ENCODE measurements at regions not wholly inside any gene's neighbourhood (a gene's known extent, or its start where the extent isn't known, plus 50 kb on each side); places are given as distances from the start of the nearest gene placed in this dataset.

DNA sequence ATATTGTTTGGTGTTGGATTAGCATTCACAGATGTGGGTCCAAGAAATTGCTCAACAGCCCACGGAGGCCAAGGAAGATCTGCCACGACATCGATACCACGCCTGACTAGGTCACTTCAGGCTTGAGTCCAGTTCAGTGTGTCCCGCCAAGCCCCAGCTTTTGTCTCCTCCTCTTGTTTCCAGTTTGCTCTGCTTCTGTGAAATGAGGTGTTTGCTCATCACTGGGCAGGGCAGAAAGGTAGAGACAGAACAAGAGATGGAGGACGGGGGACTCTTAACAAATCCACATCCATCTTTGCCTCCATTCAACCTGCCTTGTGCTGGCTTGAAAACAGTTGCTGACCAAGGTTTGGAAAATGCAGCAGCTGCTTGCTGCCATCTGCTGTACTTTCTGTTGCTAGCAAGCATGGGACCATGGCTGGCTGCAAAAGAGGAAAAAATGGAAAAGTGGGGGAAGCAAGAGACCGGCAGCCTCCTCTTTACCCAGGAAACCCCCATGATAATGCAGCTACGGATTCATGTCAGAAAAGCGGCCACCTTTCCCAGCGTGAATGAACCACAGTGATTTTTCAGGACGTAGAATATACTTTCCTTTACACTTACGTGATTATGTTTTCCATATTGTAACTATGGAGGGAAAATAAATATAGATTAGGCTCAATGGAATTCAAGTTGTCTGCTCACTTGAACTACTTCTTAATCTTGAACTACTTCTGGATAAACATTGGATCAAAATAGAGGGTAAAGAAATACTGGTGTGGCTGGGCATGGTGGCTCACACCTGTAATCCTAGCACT lies 80.2 kb upstream of the GREM2 start:
- TF ChIP-seq POLR2A (IDR thresholded peaks at IDR 0.05; ENCODE audit: low read depth, low read length), result no peak
- FAIRE-seq (peak; percentile 58), DNase-seq (ENCODE audit: insufficient read length, low spot score) (peak; percentile 14)

DNA sequence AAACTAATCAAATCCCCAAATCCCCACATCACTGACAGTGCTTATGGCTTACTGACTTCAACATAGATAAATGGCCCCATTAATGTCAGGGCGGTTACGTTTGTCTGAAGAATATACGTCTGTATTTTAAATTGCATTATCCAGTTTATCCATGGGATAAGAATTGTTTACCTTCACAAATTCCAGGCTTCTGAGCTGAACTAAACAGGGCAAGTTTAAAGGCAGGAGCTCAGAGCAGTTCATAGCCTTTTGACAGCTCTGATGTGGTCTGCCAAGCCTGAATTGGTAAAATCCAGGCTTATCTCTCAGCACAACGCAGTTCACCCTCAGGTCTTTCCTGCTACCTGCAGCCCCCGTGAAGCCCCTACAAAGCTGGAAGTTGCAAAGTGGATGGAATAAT lies 79.5 kb upstream of the GREM2 start:
- TF ChIP-seq POLR2A (IDR thresholded peaks at IDR 0.05; ENCODE audit: low read depth, low read length), result no peak
- DNase-seq (ENCODE audit: insufficient read length, low spot score) (no peak), FAIRE-seq (no peak)

DNA sequence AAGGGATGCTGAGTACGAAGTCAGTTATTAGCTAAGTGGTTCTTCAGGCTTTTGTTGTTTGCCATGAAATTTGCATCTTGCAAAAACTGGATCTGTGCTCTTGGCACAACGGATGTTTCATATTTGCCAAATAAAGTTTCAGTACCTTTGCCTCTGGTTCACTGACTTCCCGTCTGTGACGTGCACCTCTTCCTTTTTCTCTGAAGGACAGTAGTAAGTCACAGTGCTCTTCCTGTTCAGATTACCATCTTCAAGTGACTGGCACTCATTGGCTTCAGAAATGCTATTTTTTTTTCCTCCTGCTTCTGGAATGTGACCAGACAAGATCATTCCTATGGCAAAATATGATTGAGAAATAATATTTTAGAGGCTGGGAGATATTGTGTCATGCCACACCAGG lies 75.9 kb upstream of the GREM2 start:
- FAIRE-seq, result no peak
- no peak for DNase-seq (ENCODE audit: insufficient read length, low spot score)
- TF ChIP-seq POLR2A (IDR thresholded peaks at IDR 0.05; ENCODE audit: low read depth, low read length), result no peak

DNA sequence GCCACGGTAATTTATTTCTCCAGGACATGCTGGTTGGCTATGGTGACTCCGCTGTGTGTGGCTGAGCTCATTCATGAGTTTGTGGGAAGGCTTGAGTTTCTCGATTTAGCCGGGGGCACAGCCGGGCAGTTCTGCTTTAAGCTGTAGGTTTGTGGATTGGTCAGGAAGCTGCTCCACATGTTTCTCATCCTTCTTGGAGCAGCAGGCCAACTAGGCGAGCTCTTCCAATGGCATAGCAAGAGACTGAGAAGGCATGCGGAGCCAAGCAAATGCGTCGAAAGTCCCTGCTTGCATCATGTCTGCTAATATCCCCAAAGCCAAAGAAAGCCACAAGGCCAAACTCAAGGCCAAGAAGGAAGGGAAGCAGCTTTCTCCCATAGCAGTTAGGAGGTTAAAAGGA lies 71.6 kb upstream of the GREM2 start:
- no peak for FAIRE-seq
- no peak for TF ChIP-seq POLR2A (IDR thresholded peaks at IDR 0.05; ENCODE audit: low read depth, low read length)
- DNase-seq (ENCODE audit: insufficient read length, low spot score), result no peak

DNA sequence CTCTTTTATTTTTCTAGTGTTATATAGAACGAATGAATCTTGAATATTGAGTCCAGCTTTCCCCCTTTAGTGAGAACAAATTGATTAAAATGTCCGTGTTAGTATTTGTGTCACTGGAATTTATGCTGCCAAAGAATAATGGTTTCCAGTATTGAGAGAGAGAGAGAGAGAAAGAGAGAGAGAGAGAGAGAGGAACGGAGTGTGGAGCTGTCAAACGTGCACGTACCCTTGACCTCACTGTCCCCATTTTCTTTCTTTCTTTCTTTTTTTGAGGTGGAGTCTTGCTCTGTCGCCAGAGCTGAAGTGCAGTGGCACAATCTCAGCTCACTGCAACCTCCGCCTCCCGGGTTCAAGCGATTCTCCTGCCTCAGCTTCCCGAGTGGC lies 70.9 kb upstream of the GREM2 start:
- FAIRE-seq (no peak), DNase-seq (ENCODE audit: insufficient read length, low spot score) (no peak)
- no peak for TF ChIP-seq POLR2A (IDR thresholded peaks at IDR 0.05; ENCODE audit: low read depth, low read length)

DNA sequence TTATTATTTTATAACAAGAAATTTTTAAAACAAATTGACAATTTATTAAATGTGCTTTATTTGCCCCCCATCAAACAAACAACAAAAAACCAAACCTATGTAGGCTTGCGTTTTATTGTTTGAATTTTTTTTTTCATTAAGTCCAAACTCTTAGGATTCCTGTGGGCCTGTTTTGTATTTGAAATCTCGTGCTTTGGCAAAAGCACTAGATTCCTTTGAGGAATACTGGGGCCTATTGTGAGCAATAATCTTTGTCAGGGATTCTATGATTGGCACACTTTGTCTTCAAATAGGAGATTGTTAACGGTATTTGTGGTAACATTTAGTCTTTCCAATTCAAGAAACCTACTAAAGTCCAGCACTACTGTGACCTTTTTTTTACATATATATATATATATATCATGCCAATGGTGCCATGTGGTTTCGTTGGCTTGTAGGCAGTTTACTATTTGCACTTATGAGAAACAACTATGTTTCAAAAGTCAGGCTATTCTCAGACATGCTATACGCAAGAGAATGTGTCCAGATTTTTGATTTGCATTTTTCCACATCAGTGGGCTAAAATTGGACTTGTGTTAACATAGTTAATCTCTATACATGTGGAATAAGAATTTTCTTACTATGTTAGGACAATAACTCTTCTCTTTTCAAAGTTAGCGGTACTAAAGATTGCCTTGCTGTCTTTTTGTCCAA lies 70.4 kb upstream of the GREM2 start:
- FAIRE-seq, result no peak
- TF ChIP-seq POLR2A (IDR thresholded peaks at IDR 0.05; ENCODE audit: low read depth, low read length), result no peak
- DNase-seq (ENCODE audit: insufficient read length, low spot score), result no peak

DNA sequence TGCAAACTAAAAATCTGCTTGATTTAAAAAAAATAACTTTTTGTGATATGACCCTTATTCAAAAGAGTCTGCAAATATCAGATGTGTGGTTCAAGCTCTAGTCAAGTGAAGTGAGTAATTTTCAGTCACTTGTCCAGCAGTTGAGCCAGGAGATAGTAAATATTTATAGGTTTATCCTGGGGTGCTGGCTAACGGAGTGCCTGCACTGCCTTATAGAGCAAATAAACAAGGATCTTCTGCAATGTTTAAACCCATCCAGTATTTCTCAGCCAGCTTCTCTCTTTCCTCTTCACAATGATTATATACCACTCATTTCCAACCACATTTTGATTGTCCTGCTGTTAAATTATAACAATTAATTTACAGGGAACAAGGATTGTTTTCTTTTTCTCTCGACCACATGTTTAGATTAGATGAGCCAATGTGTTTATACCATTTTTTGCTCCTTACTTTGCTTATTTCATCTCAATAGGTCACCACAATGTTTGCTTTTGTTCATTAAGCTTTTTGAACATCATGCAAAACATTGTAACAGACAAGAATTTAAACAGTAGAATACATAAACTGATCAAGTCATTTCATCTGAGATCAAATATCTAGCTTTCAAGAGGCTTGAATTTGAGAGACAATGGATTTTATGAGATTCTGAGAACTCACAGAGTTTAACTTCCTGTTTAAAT lies 60.3 kb upstream of the GREM2 start:
- no peak for TF ChIP-seq POLR2A (IDR thresholded peaks at IDR 0.05; ENCODE audit: low read depth, low read length)
- DNase-seq (ENCODE audit: insufficient read length, low spot score), result no peak
- no peak for FAIRE-seq

DNA sequence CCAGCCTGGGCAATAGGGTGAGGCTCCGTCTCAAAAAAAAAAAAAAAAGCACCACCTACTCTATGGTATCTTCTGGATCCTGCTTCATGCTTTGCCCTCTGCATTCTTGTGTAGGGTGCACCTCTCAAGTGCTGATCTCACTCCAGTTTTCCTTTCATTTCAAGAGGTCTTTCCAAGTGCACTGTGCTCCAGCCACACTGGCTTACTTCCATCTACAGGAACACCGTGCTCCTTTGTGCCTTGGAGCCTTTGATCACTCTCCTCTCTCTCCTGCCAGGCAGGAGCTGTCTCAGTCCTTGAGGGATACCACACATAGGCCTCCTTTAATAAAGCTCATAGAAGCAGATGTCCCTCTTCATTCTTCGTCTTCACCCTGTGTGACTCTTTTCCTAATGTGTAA lies 55.4 kb upstream of the GREM2 start:
- TF ChIP-seq POLR2A (IDR thresholded peaks at IDR 0.05; ENCODE audit: low read depth, low read length), result no peak
- no peak for FAIRE-seq
- no peak for DNase-seq (ENCODE audit: insufficient read length, low spot score)

DNA sequence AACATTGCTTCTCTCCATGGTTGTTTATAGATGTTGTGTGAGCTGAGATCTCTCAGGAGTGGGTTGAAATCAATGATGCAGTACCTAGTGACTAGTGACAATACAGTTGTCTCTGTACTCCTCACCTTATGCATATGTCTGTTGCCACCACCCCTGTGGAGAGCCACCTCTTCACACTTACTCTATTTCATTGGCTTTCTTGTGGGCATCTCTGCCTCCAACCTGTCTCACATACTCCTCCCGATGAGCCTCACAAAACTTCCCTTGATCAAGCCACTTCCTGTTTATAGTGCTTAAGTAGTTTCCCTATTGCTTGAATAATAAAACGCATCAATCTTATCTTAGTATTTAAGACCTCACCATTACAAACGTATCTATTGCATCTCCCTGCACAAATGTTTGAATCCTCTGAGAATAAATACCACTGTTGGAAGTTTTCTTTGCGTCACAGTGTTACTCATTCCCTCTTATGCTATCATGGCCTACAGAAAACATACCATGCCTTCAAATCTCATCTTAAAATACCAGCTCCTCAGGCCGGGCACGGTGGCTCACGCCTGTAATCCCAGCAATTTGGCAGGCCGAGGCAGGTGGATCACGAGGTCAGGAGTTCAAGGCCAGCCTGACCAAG lies 54.7 kb upstream of the GREM2 start:
- FAIRE-seq, result no peak
- no peak for TF ChIP-seq POLR2A (IDR thresholded peaks at IDR 0.05; ENCODE audit: low read depth, low read length)
- DNase-seq (ENCODE audit: insufficient read length, low spot score), result no peak

DNA sequence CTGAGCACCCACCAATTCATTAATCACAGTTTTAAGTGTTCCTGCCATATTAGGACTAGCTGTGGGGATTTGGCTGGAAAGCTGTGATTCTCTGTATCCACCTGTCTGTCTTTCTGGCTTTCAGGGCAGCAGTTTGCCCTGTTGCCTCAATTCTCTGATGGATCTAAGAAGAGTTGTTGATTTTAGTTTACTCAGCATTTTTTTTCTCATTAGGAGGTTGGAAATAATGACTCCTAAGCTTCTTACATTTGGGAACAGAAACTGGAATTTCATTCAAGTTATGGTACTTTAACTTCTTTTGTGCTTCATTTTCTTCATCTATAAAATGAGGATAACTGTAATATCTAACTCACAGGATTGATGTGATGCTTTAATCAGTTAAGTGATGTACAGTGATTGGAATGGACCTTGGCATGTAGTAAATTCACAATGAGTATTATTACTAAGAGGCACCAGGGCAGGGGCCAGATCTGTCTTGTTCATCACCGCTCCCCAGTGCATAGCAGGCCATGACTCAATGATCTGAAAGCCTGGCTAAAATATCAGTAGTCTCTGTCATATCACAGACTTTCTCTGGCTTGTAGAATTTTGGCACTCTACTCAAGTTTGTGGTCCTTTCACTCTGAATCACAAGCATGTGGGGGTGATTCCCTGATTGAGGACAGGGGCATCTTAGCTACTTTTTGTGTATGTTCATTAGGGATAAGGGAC lies 51.4 kb upstream of the GREM2 start:
- DNase-seq (ENCODE audit: insufficient read length, low spot score) (no peak), FAIRE-seq (no peak)
- TF ChIP-seq POLR2A (IDR thresholded peaks at IDR 0.05; ENCODE audit: low read depth, low read length), result no peak

All from H54 (cell line).